T-cell (primary cell): ENCODE measurements at regions not wholly inside any gene's neighbourhood (a gene's known extent, or its start where the extent isn't known, plus 50 kb on each side); places are given as distances from the start of the nearest gene placed in this dataset.

ENCODE experiments used
- ATAC-seq, 4 experiments: fragments of 200-7000 bp in 3 of 4; fragments of 150-1000 bp in 1 of 4; cut with Tn5 transposase; replicated peaks in 1 of 4; 1 replicate in 3 of 4; 2 replicates in 1 of 4; pipeline ENCODE4 v1.10.0; 2021; ENCODE audit warnings: moderate library complexity in 3 of 4, mild to moderate bottlenecking in 2 of 4, moderate number of reproducible peaks in 1 of 4
- CTCF ChIA-PET, 2 donors: fragments of 300-600 bp; sonication (Branson Sonifier 250); formaldehyde crosslinking; loops; one replicate each; lab custom pipeline; 2022; ENCODE audit warnings: antibody characterized with exemption in 2 of 2; lab: Charles Lee
- POLR2A ChIA-PET, 2 donors: fragments of 300-600 bp; sonication (Branson Sonifier 250); formaldehyde crosslinking; loops; one replicate each; lab custom pipeline; 2022; ENCODE audit warnings: antibody characterized with exemption in 2 of 2; lab: Charles Lee
- DNase-seq, 35 experiments: peaks; one replicate each; pipeline versions ENCODE4 v3.0.0 to v3.0.0-alpha.2; 2013 to 2023
- H3K27ac ChIP-seq: one replicate; pipeline ENCODE4 v1.5.1; 2013; ENCODE audit warnings: low read length
- H3K27me3 ChIP-seq, 2 experiments: replicated peaks in 1 of 2; 1 replicate in 1 of 2; 2 replicates in 1 of 2; pipeline versions ENCODE4 v1.6.1 to v1.7.0; 2013; ENCODE audit warnings: low read length in 1 of 2, mixed read lengths in 1 of 2; ENCODE audit not compliant: control insufficient read depth in 2 of 2, insufficient read depth in 2 of 2; ENCODE audit errors: extremely low read depth in 1 of 2
- H3K36me3 ChIP-seq, 2 donors: 1 replicate in 1 of 2; 2 replicates in 1 of 2; pipeline versions ENCODE4 v1.6.1 to v1.7.0; 2013; ENCODE audit warnings: low read length in 1 of 2; ENCODE audit not compliant: control insufficient read depth in 2 of 2, insufficient read depth in 1 of 2; ENCODE audit errors: extremely low read depth in 1 of 2
- H3K4me1 ChIP-seq, 2 experiments: 1 replicate in 1 of 2; 2 replicates in 1 of 2; pipeline versions ENCODE4 v1.6.1 to v1.7.0; 2013; ENCODE audit warnings: low read length in 2 of 2, mixed read lengths in 1 of 2; ENCODE audit not compliant: insufficient read depth in 2 of 2, control insufficient read depth in 1 of 2; ENCODE audit errors: extremely low read depth in 1 of 2
- H3K4me3 ChIP-seq, 2 donors: 1 replicate in 1 of 2; 2 replicates in 1 of 2; pipeline versions ENCODE4 v1.5.1 to v1.7.0; 2013; ENCODE audit warnings: mild to moderate bottlenecking in 2 of 2, low read length in 1 of 2, moderate library complexity in 1 of 2; ENCODE audit not compliant: control insufficient read depth in 1 of 2; ENCODE audit errors: extremely low read depth in 1 of 2
- H3K9me3 ChIP-seq: 2 replicates; pipeline ENCODE4 v1.7.0; 2013
- H3K27ac Mint-ChIP-seq, 2 donors: one replicate each; pipeline ENCODE4 v1.8.0; 2020 to 2021; ENCODE audit warnings: mild to moderate bottlenecking in 2 of 2, mixed read lengths in 2 of 2
- H3K27me3 Mint-ChIP-seq, 2 donors: one replicate each; pipeline ENCODE4 v1.8.0; 2021 to 2022; ENCODE audit warnings: mixed read lengths in 2 of 2
- H3K36me3 Mint-ChIP-seq: one replicate; pipeline ENCODE4 v1.8.0; 2021; ENCODE audit warnings: mixed read lengths
- H3K4me1 Mint-ChIP-seq, 3 donors: one replicate each; pipeline ENCODE4 v1.8.0; 2020 to 2022; ENCODE audit warnings: mixed read lengths in 3 of 3, mild to moderate bottlenecking in 1 of 3
- H3K4me3 Mint-ChIP-seq, 3 donors: one replicate each; pipeline ENCODE4 v1.8.0; 2020 to 2022; ENCODE audit warnings: mild to moderate bottlenecking in 3 of 3, mixed read lengths in 3 of 3, moderate library complexity in 3 of 3
- H3K9me3 Mint-ChIP-seq, 3 donors: one replicate each; pipeline ENCODE4 v1.8.0; 2020 to 2022; ENCODE audit warnings: mixed read lengths in 3 of 3
- WGBS: methylation state at CpG from one replicate; pipeline ENCODE4 v1.1.5; 2013; ENCODE audit warnings: missing lambda C conversion rate; ENCODE audit not compliant: insufficient coverage; 5-methylcytosine and 5-hydroxymethylcytosine counted together

GRCh38 chr20:12036142-12036541, 118.4 kb downstream of the BTBD3 start:
- H3K4me3 Mint-ChIP-seq, result no peak overlapping the region
- H3K9me3 ChIP-seq, result no peaks in the 10 kb centered on the region
- H3K36me3 ChIP-seq, result no peaks in the 10 kb centered on the region
- H3K4me3 ChIP-seq, result no peak overlapping the region
- H3K27me3 ChIP-seq, result no peaks in the 10 kb centered on the region
- no peaks in the 10 kb centered on the region for H3K36me3 Mint-ChIP-seq
- no peak overlapping the region for H3K27ac Mint-ChIP-seq
- H3K9me3 Mint-ChIP-seq, result peaks cover 1 to 10% (median 5%) of the 10 kb centered on the region in 3 donors
- no peak for DNase-seq
- no peaks in the 10 kb centered on the region for H3K27me3 Mint-ChIP-seq
- POLR2A ChIA-PET, result no interaction called here
- WGBS, result 80% methylated on average over 2 of the region's 2 CpGs
- H3K4me1 Mint-ChIP-seq, result no peaks in the 10 kb centered on the region
- no peak overlapping the region for H3K27ac ChIP-seq
- ATAC-seq, result no peak
- CTCF ChIA-PET, result no interaction called here
- H3K4me1 ChIP-seq, result no peaks in the 10 kb centered on the region

GRCh38 chr20:12037521-12037920, 119.8 kb downstream of the BTBD3 start:
- no peak for ATAC-seq

GRCh38 chr20:12040261-12040660, 122.6 kb downstream of the BTBD3 start:
- ATAC-seq, result no peak
- Histone ChIP-seq H3K9me3 (no peaks in the 10 kb centered on the region), H3K4me3 (no peak overlapping the region), H3K27ac (no peak overlapping the region), H3K27me3 (no peaks in the 10 kb centered on the region), H3K36me3 (no peaks in the 10 kb centered on the region), H3K4me1 (no peaks in the 10 kb centered on the region)
- peaks cover 0 to 20% (median 0%) of the 10 kb centered on the region in 3 donors for H3K9me3 Mint-ChIP-seq
- ChIA-PET POLR2A (no interaction called here), CTCF (interaction anchor here in 1 of 2 donors (0.6 kb wide), 1 partner anchor 12 kb away, joined by 4 read pairs; no protein-coding TSS in a partner anchor)
- no peak overlapping the region for H3K27ac Mint-ChIP-seq
- no peak overlapping the region for H3K4me3 Mint-ChIP-seq
- H3K27me3 Mint-ChIP-seq, result no peaks in the 10 kb centered on the region
- H3K36me3 Mint-ChIP-seq, result no peaks in the 10 kb centered on the region
- 80% methylated on average over 4 of the region's 7 CpGs for WGBS
- no peak for DNase-seq
- no peaks in the 10 kb centered on the region for H3K4me1 Mint-ChIP-seq

More at GRCh38 chr20:12037521-12037920, 119.8 kb downstream of the BTBD3 start:
- Mint-ChIP-seq H3K9me3 (peaks cover 0 to 13% (median 0%) of the 10 kb centered on the region in 3 donors), H3K4me3 (no peak overlapping the region), H3K4me1 (no peaks in the 10 kb centered on the region), H3K27ac (no peak overlapping the region), H3K36me3 (no peaks in the 10 kb centered on the region), H3K27me3 (no peaks in the 10 kb centered on the region)
- no peaks in the 10 kb centered on the region for H3K4me1 ChIP-seq
- no peaks in the 10 kb centered on the region for H3K36me3 ChIP-seq
- CTCF ChIA-PET, result no interaction called here
- POLR2A ChIA-PET, result no interaction called here
- H3K27me3 ChIP-seq, result no peaks in the 10 kb centered on the region
- no CpG with 5 or more reads among the region's 5 CpGs for WGBS
- H3K9me3 ChIP-seq, result no peaks in the 10 kb centered on the region
- H3K4me3 ChIP-seq, result no peak overlapping the region
- no peak overlapping the region for H3K27ac ChIP-seq
- DNase-seq, result no peak

GRCh38 chr20:12044969-12045368, 127.3 kb downstream of the BTBD3 start:
- Mint-ChIP-seq H3K4me1 (no peaks in the 10 kb centered on the region), H3K4me3 (no peak overlapping the region), H3K27me3 (no peaks in the 10 kb centered on the region), H3K27ac (no peak overlapping the region), H3K9me3 (peaks cover 0 to 27% (median 4%) of the 10 kb centered on the region in 3 donors), H3K36me3 (no peaks in the 10 kb centered on the region)
- Histone ChIP-seq H3K27ac (no peak overlapping the region), H3K36me3 (no peaks in the 10 kb centered on the region), H3K9me3 (no peaks in the 10 kb centered on the region), H3K27me3 (no peaks in the 10 kb centered on the region), H3K4me3 (no peak overlapping the region), H3K4me1 (no peaks in the 10 kb centered on the region)
- no peak for DNase-seq
- POLR2A ChIA-PET, result no interaction called here
- ATAC-seq, result no peak
- CTCF ChIA-PET, result no interaction called here

- no peak overlapping the region for H3K4me3 Mint-ChIP-seq
Measured at GRCh38 chr20:12047838-12048432, 130.2 kb downstream of the BTBD3 start.

GRCh38 chr20:12049125-12049524, 131.4 kb downstream of the BTBD3 start:
- ChIA-PET POLR2A (no interaction called here), CTCF (no interaction called here)
- Histone ChIP-seq H3K9me3 (no peaks in the 10 kb centered on the region), H3K27me3 (no peaks in the 10 kb centered on the region), H3K36me3 (no peaks in the 10 kb centered on the region), H3K4me3 (no peak overlapping the region), H3K27ac (no peak overlapping the region), H3K4me1 (no peaks in the 10 kb centered on the region)
- WGBS, result 60% methylated on average over 1 of the region's 2 CpGs
- ATAC-seq (no peak), DNase-seq (no peak)
- Mint-ChIP-seq H3K27me3 (no peaks in the 10 kb centered on the region), H3K4me3 (no peak overlapping the region), H3K27ac (no peak overlapping the region), H3K4me1 (peaks cover 0 to 1% (median 0%) of the 10 kb centered on the region in 3 donors), H3K9me3 (peaks cover 0 to 12% (median 4%) of the 10 kb centered on the region in 3 donors), H3K36me3 (no peaks in the 10 kb centered on the region)

More at GRCh38 chr20:12047838-12048432, 130.2 kb downstream of the BTBD3 start:
- H3K4me1 Mint-ChIP-seq, result peaks cover 0 to 1% (median 0%) of the 10 kb centered on the region in 3 donors
- Histone ChIP-seq H3K4me1 (no peaks in the 10 kb centered on the region), H3K27ac (no peak overlapping the region), H3K9me3 (no peaks in the 10 kb centered on the region), H3K27me3 (no peaks in the 10 kb centered on the region), H3K4me3 (no peak overlapping the region), H3K36me3 (no peaks in the 10 kb centered on the region)
- ChIA-PET CTCF (no interaction called here), POLR2A (no interaction called here)
- 100% methylated on average over 1 of the region's 1 CpG for WGBS
- H3K36me3 Mint-ChIP-seq, result no peaks in the 10 kb centered on the region
- H3K27me3 Mint-ChIP-seq, result no peaks in the 10 kb centered on the region
- ATAC-seq (no peak), DNase-seq (no peak)
- H3K9me3 Mint-ChIP-seq, result peaks cover 0 to 18% (median 4%) of the 10 kb centered on the region in 3 donors
- H3K27ac Mint-ChIP-seq, result no peak overlapping the region
